HG03460 (cell line): ENCODE measurements at regions not wholly inside any gene's neighbourhood (a gene's known extent, or its start where the extent isn't known, plus 50 kb on each side); places are given as distances from the start of the nearest gene placed in this dataset.

ENCODE experiments used
- ATAC-seq: cut with Tn5 transposase; IDR thresholded peaks from one replicate; pipeline ENCODE4 v1.9.1; 2021; ENCODE audit not compliant: unreplicated experiment

DNA sequence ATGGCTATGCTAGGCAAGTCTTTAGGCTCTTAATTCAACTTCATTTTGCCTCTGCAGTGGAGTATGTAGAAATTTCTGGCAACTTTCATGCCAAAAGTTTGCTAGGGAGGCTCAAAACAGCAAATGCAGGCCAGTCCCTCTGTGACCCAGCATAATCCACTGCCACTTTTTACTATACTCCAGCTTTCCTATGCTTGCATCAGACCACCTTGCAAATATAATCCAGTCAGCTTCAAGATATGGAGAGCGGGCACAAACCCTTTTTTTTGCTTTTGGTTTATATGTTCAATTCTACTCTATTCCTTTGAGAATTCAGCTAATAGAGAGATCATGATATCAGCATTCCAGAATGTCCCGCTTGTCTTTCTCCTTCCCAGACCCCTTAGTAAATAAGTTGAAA is 192.0 kb upstream of the PABPC4L start:
- ATAC-seq = no peak

DNA sequence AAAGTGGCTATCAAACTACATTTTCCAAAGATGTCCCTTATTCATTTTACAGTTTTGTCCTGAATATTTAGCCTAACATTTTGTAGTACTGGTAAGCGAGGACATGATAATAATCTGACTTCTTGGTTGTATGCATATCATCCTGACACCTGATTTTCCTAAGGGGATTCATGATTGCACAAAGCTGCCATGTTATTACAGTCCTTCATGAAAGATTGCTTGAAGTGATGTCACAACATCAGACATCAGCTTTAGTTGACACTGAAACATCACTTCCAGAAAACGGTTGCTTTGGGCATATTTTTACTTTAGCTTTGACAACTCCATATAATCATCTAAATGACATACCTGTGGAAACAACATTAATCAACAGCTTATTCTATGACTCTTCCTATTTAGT is 188.7 kb upstream of the PABPC4L start:
- no peak for ATAC-seq

DNA sequence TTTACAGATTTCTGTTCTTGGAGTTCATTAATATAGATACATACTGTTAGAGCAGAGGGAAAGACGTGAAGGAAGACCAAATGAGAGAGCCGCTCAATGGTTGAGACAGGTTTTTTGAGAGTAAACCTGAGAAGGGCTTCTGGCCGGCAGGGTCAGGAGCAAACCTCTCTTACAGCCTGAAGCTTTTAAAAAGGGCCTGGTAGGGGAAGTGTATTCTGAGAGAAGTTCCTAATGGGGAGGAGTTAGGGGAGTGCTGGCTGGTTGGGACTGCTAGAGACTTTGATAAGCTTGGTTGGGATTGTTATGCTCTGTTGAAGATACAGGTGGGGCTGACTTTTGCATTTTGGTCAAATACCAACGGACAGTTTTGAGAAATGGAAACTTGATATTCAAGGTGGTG is 186.8 kb upstream of the PABPC4L start:
- no peak for ATAC-seq

DNA sequence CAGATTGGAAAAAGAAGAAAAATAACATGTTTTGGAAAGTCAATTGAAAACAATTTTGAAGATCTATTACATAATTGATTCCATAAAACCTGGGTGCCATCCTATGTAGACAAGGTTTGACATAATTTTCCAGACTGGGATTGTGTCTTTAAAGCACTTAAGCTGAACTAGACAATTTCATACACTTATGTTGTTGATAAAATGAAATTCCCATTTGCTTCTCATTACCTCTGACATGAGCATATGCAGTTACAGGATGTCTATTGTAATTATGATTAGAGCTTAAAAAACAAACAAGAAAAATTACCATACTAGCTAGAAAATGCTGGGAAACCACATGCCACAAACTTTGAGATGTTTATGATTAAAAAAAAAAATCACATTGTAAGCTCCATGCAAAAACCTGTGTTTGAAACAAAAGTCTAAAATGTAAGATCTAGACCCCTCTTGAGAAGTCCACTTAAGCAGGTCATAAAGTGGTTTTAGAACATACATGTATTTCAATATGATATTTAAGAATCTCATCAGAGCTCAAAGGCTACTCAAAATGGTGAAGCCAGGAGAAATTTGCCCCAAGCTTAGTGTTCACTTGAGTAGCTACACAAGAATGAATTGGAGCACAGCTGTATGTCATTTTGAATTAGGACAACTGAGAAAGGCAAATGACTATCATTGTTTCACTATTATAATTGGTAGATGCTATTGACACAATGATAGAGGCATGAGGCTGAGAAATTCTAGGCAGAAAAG is 181.1 kb upstream of the PABPC4L start:
- ATAC-seq = no peak

DNA sequence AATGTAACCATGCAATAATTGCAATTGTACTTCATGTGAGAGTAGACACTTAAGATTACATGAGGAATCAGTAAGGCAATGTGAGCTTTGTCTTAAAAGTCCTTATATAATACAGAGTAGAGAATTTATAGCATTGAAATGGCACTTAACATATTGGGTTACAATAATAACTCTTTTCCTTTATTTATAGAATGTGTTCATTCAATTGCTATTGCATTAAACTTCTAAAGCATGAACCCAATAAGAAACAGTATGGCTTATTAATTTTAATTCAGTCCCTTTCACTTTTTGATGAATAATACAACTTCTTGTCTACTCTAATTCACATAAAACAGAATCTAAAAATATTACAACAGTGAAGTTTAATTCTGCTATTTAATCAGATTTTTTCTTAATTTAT is 174.2 kb upstream of the PABPC4L start:
- ATAC-seq = no peak

DNA sequence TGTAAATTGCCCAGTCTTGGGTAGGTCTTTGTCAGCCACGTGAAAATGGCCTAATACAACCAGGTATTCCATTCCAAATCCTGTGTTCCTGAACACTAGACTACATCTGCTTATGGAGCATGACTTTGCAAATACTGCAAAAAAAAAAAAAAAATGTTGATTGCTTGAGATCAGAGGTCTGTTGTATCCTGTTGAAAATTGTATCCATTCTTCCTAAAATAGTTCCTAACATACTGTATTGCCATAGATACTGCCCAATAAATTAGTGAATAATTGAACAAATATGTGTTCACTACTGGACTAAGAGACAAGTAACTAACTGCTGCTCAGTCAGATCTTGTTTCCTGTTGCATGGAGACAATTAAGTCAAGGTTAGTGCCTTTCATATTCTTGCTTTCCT is 164.3 kb upstream of the PABPC4L start:
- ATAC-seq = no peak

DNA sequence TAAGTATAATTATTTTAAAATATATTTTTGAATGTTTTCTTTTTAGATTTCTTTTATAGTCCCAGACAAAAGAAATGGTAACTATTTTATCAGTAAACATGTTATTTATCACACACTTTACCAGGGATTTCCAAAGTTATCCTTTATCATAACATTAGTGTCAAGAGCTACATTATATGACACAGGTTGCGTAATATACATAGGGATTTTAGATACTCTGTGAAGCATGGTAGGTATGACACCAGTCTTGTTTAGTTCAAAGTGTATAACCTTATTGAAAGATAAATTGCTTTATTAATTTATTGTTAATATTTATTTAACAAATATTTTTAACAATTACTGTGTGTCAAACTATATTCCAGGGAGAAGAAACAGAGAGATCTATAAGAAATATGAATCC is 163.3 kb upstream of the PABPC4L start:
- ATAC-seq = no peak

DNA sequence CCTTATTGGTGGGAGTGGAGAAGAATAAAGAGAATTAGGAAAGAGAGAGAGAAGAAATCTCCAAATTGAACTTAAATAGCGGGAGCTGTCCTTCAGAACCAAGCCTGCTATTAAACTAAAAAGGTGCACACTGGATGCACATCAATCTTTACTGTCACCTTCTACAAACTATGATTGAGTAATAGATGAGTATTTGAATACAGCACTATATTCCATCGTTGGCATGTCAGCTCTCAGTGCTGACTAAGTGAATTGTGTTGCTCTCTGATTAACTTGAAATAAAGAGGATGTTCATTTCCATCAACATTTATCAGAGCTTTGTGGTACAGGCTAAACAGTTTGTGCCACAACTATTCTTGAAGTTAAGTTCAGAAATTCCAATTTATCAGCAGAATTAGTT is 143.7 kb upstream of the PABPC4L start:
- no peak for ATAC-seq

DNA sequence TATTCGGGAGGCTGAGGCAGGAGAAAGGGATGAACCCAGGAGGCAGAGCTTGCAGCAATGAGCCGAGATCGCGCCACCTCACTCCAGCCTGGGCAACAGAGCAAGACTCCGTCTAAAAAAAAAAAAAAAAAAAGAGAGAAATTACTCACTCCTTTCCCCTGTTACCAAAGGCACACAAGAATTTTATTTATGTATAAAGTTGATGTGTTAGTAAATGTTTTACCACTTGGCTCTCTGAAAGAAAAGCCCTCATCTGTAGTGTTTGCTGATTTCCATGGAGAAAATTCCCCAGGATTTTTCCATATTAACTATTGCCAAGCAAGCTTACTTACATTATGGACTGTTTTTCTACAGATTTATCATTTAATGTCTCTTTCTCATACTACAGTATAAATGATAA is 142.1 kb upstream of the PABPC4L start:
- ATAC-seq = no peak

DNA sequence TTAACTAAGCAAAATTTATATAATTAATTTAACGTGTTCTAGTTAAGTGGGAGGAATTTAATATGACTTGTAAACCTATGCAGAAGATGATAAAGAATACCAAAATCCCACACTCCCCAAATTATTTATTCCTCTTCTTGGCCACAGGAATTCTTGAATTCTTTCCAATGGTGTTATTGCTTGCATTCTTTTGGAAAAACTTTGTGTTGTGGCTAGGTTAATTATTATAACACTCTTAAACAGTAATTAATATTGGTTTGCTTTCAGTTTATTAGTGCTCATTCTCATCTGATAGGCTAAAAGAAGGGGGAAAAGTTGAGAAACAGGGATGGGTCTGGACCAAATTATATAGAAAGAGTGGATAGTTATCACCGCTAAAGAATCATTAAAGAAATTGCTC is 141.5 kb upstream of the PABPC4L start:
- no peak for ATAC-seq

DNA sequence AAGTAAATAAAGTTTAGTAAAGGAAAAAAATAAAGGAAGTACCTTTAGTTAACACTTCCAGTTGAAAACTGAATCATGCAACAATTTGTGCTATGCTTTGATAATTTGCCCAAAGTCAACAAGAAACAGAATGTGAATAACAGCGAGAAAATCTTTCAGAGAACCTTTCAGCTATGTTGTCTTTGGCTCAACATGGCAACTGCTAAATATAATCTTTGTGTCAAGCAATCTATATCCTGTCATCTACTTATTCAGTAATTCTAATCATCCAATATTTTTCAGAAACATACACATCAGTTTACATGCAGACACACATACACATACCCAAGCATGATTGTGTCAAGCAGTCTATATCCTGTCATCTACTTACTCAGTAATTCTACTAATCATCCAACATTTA is 136.0 kb upstream of the PABPC4L start:
- no peak for ATAC-seq

DNA sequence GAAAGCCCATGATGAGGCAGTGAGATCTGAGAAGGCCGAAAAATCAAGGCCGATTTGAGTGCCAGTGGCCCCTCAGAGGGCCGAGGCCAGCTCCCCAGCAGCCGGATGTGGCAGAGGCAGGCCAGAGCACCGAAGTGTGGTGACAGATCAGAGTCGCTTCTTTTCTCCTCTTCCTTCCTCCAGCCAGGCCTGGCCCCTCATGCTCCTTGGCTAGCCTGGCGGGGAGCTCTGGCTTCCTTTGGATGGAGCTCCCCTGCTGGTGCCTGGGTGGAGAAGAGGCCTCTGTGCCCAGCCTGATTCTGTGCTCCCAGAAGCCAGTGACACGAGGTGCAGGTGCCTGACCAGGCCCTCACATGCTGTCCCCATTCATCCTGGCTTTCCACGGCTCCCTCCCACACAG is 127.2 kb upstream of the PABPC4L start:
- ATAC-seq = no peak

DNA sequence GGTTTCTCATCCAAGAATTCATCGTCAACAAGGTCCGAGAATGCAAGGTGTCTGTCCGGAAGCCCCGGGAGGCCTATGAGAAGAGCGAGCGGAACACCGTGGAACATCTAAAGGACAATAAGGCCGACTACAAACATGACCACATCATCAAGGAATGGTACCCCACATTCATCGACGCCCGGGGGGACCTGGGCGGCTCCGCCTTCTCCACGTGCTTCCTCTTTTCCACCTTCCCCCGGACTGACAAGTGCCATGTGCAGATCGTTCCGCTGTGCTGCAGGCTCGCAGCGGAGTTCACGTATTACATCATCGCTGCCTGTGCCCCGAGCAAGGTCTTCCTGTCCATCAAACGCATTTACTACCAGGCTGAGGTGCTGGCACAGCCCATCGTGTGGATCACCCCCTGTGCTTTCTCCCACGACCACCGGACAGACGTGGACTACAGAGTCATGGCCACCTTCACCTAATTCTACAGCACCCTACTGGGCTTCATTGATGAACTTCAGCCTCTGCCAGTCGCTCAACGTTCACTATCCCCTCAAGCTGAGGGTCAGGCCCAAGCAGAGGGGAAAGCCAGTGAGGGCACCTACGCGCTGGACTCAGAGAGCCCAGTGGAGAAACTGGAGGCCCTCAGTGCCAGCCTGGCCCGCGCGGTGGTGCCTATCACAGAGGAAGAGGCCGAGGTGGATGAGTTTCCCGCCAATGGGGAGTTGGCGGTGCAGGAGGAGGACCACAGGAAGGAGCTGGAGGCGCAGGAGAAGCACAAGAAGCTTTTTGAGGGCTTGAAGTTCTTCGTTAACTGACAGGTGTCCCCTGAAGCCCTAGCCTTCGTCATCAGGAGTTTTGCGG is 125.9 kb upstream of the PABPC4L start:
- no peak for ATAC-seq

DNA sequence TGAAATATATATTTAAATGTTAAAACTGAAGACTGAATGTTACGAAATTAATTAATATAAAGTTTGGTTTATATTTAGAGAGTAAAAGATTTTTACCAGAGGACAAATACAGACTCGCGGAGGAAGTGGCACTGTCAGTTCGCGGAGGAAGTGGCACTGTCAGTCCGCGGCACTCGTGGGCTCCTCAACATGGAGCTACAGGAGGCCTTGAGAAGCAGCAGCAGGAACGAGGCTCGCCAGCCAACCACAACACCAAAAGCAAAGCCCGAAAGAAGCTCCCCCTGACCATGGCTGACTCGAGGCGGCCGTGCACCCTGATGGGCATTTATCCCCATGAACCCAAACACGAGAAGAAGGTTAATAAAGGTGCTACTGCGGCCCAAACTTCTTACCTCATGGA is 125.3 kb upstream of the PABPC4L start:
- no peak for ATAC-seq

DNA sequence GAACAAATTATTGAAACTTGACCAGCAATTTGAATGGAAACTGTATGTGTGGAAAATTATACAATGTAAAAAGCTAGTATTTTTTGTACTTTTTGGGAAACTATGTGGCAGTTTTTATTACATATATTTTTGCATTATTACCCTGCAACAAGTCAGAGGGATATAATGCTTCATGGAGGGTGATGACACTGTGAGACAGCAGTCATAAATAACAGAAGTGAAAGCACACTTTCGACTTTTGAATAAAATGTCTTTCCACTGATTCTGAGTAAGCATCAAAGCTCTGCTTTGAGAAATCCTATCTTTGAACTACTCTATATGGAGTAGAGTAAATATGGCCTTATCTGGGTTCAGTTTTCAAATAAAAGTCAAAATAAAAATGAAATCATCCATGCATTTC is 122.6 kb upstream of the PABPC4L start:
- ATAC-seq = no peak

DNA sequence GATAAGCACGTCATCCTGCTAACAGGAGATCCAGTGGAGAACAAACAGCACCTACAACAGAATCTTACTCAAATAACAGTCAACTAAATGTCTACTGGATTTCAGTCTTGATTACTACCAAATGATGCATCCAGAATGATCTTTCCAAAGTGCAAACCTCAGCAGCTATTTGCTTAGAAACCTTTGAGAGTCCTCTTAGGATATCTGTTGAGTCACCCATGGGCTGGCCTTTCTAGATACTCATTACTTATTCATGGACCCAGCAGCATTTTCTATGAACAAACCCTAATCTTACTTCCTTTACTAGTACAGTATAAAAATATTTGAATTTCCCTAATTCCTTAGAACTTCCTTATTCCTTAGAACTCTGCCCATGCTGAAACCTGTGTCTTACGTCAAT is 118.5 kb upstream of the PABPC4L start:
- ATAC-seq = no peak

DNA sequence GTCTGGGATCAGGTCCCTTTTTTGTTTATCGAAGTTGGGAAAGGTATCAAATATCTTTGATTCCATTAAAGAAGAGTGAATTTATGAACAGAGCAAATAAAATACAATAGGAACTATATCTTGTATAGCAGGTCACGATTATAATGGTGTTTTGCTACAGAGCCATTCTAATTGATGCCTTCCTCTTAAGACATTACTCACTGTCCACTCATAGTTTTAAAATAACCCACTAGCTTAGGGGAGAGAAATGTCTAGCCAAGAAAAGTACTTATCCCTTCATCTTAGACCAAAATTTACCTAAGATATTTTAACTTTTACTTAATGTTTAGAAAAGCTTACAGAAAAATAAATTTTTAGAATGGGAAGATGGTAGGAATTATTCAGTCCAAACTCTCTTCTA is 112.0 kb upstream of the PABPC4L start:
- no peak for ATAC-seq

DNA sequence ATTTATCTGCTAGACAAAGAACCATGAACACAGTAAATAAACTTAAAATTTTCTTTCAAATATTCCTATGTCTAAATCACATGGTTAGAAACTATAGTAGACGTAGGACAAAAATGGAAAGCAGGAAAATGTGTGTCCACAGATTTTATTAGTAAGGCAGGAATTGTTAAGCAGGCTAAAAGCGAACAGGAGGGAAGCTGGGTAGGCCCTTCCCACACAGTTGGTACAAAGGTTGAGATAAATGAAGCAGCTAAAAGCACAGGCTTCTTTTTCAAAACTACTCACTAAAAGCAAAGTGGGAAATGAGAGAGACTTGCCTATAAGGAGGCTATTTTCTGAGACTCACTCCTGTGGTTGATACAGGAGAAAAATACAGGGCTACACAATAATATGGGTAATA is 108.1 kb upstream of the PABPC4L start:
- no peak for ATAC-seq

DNA sequence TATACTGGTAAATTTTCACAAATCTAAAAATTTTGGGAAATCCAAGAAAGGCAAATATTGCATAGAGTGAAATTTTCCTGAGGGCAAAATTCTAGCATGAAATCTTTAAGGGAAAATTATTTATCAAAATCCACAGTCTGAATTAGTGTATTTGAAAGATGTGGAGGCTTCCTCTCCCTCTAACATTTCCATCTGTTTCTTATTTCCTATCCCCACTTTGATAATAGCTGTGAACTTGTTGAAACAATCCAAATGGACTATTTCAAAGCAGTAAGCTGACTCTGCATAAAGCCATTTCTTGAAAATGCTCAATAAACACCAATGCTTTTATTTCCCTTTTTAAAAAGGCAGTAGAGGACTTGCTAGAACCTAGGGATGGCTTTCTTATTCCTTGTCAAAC is 107.3 kb upstream of the PABPC4L start:
- ATAC-seq = no peak

DNA sequence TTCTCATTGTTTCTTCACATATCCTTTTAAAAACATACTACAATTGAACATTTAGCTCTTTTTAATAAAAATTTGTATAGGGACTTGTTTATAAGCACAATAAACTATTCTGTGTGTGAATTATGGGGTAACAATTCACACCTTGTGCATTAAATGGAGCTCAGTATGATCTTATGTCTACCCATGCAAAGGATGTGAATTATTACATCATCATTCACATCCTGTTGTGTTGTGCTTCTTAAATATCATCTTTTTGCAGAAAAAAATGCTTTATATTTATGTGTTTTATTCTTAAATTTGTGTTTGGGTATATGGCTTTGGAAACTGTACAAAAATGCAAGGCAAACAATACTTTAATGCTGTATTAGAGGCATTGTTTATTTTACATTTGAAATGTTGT is 96.7 kb upstream of the PABPC4L start:
- no peak for ATAC-seq

DNA sequence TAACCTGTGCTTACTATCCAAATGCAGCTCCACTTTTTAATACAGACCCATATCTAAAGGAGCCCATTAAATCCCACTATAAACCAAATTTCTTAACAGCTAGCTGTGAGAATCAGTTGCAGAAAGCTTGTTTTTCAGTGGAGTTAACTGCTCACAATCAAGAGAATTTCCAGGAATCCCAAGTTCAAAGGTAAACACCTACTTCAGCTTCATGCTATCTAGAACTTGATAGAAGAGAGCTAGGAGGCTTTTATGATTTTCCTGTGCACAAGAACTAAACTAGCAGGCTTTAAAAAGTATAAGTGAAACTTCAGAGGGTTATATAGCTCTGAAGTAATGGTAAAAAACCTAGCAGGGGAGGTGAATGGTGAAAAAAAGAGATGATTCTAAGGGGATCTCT is 96.2 kb upstream of the PABPC4L start:
- no peak for ATAC-seq

DNA sequence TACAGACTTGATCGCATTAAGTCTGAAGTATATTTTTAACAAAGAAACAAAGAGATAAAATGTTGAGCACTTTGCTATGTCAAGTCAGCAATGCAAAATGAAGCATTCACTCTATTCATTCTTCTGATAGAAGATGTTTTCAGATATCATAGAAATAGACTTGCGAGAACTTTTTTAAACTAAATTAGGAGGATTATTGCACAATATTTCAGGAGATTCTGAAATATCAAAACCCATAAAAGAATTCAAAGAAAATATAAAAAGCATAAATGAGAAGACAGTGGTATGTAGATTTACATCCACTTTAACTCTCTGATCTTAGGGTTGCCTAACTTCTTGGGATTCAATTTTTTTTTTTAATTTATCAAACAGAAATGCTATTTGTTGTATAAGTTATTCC is 81.1 kb upstream of the PABPC4L start:
- no peak for ATAC-seq

DNA sequence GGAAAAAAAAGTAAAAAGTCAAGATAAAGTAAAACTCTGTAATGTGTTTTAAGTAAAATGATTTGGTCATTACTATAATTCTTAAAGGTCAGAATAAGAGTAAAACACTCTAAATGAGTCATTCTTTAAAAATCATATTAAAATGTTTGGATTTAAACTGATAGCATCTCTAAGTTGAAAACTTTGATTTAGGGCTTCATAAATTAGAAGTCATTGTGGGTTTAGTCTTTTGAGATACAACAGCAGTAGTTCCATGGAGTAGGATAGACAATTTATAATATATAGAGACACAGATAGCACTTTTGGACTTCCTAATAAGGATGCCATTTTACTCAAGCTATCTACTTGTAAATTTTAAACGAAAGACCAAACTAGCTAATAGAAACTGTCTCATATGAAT is 77.1 kb upstream of the PABPC4L start:
- no peak for ATAC-seq
